ENCODE measurements at regions not wholly inside any gene's neighbourhood (a gene's known extent, or its start where the extent isn't known, plus 50 kb on each side); places are given as distances from the start of the nearest gene placed in this dataset.
"Not testable (repeated sequence)": the region's sequence is repeated elsewhere in the genome, so short reads cannot be mapped to it uniquely, and the experiment has no call there.

DNA sequence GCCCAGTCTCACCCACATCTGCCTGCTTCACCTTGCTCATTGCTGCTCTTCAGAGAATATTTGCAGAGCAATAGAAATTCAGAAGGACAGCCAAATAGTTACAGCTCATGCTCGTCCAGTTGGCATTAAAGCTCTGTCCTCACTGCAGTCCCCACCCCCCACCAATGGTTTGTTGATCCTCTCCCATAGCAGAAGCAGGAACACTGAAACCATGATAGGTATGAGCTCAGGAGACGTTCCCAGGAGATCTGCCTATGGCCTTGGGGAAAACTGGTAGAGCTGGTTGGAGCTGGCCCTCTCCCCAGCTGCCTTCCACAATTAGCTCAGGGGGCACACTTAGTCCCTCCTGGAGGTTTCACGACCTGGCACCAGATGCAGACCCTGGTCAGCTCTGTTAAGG is 68.6 kb upstream of the KMT2C start:
- DNase-seq (ENCODE audit: low spot score): no peak

DNA sequence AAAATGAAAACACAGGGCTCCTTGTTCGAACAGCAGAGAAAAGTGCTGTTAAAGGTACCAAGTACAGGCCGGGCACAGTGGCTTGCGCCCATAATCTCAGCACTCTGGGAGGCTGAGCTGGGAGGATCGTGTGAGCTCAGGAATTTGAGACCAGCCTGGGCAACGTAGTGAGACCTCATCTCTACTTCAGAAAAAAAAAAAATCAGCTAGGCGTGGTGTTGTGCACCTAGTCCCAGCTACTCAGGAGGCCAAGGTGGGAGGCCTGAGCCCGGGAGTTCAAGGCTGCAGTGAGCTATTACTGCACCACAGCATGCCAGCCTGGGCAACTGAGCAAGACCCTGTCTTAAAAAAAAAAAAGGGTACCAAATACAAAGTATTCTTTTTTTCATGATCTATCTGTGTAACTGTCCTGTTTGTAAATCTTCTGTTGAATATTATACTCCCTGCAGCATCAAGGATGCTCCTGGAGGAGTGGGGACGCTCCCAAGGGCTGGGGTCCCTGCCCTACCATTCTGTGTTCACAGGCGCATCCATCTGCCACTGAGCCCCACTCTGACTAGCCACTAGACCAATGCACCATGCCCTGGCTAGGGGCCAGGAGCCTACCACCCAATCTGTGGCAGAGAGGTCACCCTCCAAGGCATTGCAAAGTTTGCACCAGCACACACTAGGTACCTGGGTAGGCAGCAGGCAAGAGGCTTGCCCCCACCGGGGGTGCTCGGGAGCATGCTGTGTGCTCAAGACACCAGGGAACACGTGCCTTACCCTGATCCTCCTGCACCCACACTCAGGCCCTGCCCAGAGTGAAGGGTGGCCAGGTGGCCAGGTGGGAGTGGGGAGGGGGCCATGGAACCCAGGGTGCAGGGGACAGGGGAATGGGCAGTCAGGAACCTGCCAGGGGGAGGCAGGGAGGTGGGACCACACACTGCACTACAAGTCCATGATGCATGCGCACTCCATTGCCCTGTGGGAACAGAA is 67.3 kb upstream of the KMT2C start:
- DNase-seq (ENCODE audit: low spot score): no peak

DNA sequence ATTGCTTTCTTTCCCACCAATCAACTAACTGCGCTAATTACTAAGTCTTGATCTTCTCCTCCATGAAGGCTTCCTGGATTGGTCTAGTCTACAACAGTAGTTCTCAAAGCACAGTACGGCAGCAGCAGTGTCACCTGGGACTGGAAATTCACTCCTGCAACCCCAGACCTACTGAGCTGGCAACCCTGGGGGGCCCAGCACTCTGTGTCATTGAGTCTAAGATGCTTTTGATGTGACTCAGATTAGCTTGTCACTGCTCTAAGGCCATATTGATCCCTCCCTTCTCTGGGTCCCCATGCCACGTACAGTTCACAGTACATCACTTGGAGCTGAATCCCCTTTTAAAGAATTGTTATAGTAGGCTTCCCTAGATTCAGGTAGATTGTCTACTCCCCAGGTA is 65.7 kb upstream of the KMT2C start:
- DNase-seq (ENCODE audit: low spot score): no peak

DNA sequence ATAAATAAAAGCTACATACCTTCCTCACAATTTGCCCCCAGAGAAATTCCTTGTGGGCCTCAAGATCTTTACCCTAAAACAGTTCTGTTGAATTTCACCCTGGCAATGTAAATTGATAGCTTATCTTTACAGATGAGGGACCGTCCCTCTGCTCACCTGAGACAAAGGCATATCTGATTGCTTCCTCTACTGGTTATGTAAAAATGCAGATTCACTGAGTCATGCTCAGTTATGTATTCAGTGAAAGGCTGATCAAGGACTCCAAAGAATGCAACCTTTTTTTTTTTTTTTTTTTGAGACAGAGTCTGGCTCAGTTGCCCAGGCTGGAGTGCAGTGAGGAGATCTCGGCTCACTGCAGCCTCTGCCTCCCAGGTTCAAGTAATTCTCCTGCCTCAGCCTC is 64.2 kb upstream of the KMT2C start:
- DNase-seq (ENCODE audit: low spot score): not testable (repeated sequence)

DNA sequence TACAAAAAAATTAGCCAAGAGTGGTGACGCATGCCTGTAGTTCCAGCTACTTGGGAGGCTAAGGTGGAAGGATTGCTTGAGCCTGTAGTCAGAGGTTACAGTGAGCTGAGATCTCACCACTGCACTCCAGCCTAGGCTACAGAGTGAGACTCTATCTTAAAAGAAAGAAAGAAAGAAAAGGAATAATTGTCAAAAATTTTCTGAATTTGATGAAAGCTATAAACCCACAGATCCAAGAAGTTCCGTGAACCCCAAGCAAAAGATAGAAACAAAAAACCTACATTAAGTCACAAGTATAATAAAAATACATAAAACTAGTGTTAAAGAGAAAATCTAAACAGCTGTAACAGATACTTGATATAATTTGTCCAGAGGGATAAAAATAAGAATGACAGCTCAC is 60.1 kb upstream of the KMT2C start:
- no peak for DNase-seq (ENCODE audit: low spot score)

- no peak for DNase-seq (ENCODE audit: low spot score)
These were observed 57.1 kb upstream of the KMT2C start for GRCh38 chr7:152492952-152493351.

- no peak for DNase-seq (ENCODE audit: low spot score)
These were observed 53.2 kb upstream of the KMT2C start for GRCh38 chr7:152489044-152489443.

- no peak for DNase-seq (ENCODE audit: low spot score)
These were observed 51.2 kb upstream of the KMT2C start for GRCh38 chr7:152486968-152487367.

DNA sequence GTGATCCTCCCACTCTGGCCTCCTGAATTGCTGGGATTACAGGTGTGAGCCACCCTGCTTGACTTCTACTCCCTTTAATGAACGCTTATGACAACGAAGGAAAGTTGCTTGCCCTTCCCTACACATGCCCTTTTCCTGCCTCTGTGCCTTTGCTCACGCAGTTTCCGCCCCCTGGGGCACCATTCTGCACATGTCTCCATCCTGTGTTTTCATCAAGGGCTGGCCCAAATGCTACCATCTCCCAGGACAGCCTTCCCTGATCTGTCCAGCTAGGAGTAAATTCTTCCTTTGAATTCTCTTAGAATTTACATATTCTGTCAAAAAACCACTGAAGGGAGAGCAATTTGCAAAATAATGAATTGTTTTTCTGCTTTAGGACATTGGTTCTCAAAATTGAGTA is 50.0 kb upstream of the KMT2C start:
- DNase-seq (ENCODE audit: low spot score): no peak

Data from activated CD4-positive, alpha-beta T cell treated with anti-CD3 and anti-CD28 coated beads, Interleukin-2, Interleukin-4, amounts not matched to agents 100 ng/mL and 50 ng/mL, durations not matched to agents 16 hours and 8 hours (primary cell).